NB4 (cell line): ENCODE measurements at regions not wholly inside any gene's neighbourhood (a gene's known extent, or its start where the extent isn't known, plus 50 kb on each side); places are given as distances from the start of the nearest gene placed in this dataset.

Source experiments
- CTCF ChIP-seq: IDR thresholded peaks from one replicate; pipeline ENCODE4 v1.5.1; 2012; ENCODE audit warnings: low read depth, low read length
- MYC ChIP-seq: IDR thresholded peaks from 2 replicates; pipeline ENCODE4 v1.6.1; 2011; ENCODE audit warnings: low read depth, low read length
- POLR2A ChIP-seq: IDR thresholded peaks from 2 replicates; pipeline ENCODE4 v1.6.1; 2011; ENCODE audit warnings: mild to moderate bottlenecking; ENCODE audit not compliant: insufficient read length; ENCODE audit errors: extremely low read depth
- TF ChIP-seq, protein P1 (sequence below): IDR thresholded peaks from 2 replicates; pipeline ENCODE4 v1.6.1; 2011; ENCODE audit warnings: low read depth, low read length

DNA sequence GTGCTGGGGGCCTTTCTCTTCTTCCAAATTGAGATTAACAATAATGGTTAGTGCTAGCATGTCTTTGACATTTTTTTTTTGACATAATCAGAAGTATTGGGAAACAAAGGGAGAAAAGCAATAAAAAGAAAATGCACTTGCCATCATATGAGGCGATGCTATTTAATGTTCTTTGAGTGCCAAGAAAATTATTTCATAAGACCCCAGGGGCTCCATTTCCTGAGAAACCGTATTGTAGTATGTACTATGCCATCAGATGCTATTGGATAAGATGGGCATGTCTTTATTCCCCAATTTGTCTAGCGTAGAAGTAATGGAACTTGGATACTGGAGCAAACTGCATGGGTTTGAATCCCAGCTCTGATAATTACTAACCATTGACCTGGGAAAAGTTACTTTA is 408.9 kb downstream of the ADRA2A start:
- TF ChIP-seq CTCF (no peak), POLR2A (no peak), MYC (no peak)
- TF ChIP-seq, protein P1, sequence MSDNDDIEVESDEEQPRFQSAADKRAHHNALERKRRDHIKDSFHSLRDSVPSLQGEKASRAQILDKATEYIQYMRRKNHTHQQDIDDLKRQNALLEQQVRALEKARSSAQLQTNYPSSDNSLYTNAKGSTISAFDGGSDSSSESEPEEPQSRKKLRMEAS = no peak
